Fibroblast of villous mesenchyme (primary cell): ENCODE measurements at regions not wholly inside any gene's neighbourhood (a gene's known extent, or its start where the extent isn't known, plus 50 kb on each side); places are given as distances from the start of the nearest gene placed in this dataset.

Experiments
- DNase-seq: peaks from one replicate; pipeline ENCODE4 v3.0.0-alpha.2; 2010; ENCODE audit warnings: low read depth
- H3K4me3 ChIP-seq: 2 replicates; pipeline ENCODE4 v1.5.1; 2011; ENCODE audit warnings: low read depth, mild to moderate bottlenecking, low read length
- CTCF ChIP-seq: IDR thresholded peaks from 2 replicates; pipeline ENCODE4 v1.5.1; 2012; ENCODE audit warnings: low read depth, mild to moderate bottlenecking, low read length; ENCODE audit not compliant: insufficient read depth

- H3K4me3 ChIP-seq = no peak overlapping the region
- no peak for DNase-seq
- no peak for TF ChIP-seq CTCF
Measured at GRCh38 chrX:8413279-8413678, 51.4 kb upstream of the VCX3B start.
